CD4-positive, alpha-beta T cell treated with Interferon gamma for 1 hour (primary cell): ENCODE measurements at regions not wholly inside any gene's neighbourhood (a gene's known extent, or its start where the extent isn't known, plus 50 kb on each side); places are given as distances from the start of the nearest gene placed in this dataset.
"Not testable (repeated sequence)": the region's sequence is repeated elsewhere in the genome, so short reads cannot be mapped to it uniquely, and the experiment has no call there.

Experiments
- DNase-seq: peaks from one replicate; pipeline ENCODE4 v3.0.0-alpha.2; 2020

- no peak for DNase-seq
These were observed 756.5 kb upstream of the LRRTM1 start for GRCh38 chr2:81061016-81061415.

DNA sequence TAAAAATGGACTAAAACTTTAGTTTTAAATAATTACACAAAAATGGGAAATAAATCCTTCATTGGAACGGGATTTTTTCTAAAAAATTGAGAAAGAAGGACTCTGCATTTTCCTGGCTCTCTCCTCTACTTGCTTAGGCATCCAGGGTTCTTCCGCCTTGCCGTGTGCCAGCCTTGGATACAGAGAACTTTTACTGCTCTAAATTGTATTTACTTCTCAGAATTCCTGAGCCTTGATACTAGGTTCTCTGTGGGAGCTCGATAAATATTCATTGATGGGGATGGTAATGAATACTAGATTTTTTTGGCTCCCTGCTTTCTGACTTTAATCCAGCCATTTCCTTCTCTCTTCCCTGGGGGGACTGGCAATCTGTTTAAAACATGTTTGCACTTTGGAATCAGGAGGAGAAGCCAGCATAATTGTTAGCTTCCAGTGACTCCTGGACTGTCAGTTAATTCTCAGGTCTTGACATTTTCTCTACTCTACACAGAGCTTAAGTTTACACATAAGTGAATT, 746.1 kb upstream of the LRRTM1 start:
- no peak for DNase-seq

DNA sequence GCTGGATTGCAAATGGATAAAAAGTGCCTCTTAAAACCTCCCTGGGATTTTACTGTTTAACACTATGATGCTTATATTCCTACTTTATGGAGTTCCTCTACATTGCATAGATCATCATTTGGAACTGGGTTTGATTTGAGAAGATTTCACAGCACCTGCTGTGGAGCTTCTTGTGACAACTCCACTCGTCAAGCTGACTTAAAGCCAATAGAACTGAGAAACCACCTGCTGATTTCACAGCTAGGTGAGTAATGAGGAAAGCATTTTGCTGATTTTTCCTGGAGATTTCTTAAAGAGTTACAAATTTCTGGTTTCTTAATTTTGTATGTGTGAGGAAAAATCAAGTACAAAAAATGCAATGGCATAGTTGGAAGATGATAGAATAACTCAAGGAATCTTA, 739.1 kb upstream of the LRRTM1 start:
- DNase-seq = no peak

GRCh38 chr2:81007104-81007503, 702.6 kb upstream of the LRRTM1 start:
- DNase-seq = no peak

- DNase-seq = no peak
These were observed 698.4 kb upstream of the LRRTM1 start for GRCh38 chr2:81002906-81003305.

DNA sequence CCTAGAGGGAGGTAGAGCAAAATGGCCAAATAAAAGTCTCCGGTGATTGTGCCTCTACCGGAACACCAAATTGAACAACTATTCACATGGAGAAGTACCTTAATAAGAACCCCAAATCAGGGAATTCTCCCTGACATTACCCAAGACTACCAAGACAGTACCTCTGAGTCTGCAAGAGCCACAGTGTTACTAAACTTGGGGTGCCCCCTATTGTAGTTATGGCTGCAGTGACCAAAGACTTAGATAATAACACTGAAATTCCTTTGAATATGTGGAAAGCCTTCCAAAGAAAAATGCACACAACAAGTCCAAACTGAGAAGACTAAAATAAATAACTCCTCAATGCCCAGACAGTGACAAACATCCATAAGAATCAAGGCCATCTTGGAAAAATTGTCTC, 682.9 kb upstream of the LRRTM1 start:
- no peak for DNase-seq

DNA sequence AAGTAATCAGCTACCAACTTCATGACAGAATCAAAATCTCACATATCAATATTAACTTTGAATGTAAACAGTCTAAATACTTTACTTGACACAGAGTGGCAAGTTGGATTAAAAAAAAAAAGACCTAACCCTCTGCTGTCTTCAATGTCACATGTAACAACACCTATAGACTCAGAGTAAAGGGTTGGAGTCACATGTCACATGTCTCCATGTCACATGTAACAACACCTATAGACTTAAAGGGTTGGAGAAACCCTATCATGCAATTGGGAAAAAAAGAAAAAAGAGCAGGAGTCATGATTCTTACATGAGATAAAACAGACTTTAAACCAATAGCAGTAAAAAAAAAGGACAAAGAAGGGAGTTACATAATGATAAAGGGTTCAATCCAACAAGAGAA, 665.3 kb upstream of the LRRTM1 start:
- DNase-seq = no peak

- no peak for DNase-seq
These were observed 663.9 kb upstream of the LRRTM1 start for GRCh38 chr2:80968450-80968849.

- DNase-seq = no peak
These were observed 643.1 kb upstream of the LRRTM1 start for GRCh38 chr2:80947601-80948130.

DNA sequence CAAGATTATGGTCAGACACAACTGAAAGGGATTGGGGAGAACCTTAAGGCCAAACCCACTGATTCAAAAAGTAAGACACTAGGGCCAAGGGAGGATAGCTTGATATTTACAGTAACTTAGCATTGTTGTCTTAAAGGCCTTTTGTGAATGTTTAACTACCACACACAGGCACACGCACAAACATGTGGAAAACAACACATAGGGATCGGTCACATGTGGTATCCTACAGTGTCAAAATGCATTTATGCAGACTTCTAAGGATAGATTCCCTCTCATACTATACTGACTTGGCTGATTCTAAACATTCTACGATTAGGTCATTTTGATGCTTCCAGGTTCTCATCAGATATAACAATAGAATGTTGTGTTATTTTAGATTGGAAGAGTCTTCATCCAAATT, 638.9 kb upstream of the LRRTM1 start:
- DNase-seq = no peak

DNA sequence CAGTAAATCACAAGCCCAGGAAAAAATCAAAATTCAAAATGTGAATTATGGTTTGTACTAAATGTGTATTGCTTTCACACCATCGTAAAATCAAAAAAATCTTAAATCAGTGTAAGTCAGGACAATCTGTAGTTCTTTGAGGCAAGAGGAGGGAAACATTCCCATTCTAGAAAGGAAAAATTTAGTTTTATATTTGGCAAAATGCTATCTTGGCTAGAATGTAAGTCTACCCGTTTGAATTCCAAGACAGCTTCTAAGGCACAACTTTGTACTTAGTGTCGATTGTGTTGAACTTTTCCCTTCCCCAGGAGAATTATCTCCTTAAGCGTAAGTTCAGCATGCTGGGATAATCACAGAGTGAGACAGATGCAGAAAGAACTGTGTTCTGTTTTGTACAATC, 638.2 kb upstream of the LRRTM1 start:
- no peak for DNase-seq

DNA sequence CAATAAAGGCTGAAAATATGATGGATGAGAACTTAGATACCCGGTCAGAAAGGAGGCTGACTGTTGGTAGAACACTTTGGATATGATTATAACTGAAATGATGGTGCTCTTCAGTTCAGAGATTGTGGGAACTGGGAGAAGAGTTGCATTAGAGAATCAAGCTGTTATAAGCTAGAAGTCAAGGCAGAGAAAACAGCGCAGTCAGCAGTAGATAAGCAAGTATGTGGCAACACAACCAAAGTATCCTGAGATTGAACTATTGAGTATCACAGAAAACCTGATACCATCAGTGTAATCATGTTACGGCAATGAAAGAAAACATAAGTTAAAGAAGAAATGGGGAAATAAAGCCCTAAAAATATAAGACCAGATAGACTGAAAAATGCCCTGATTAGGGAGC, 633.9 kb upstream of the LRRTM1 start:
- no peak for DNase-seq

GRCh38 chr2:80931820-80932219, 627.3 kb upstream of the LRRTM1 start:
- DNase-seq = not testable (repeated sequence)

DNA sequence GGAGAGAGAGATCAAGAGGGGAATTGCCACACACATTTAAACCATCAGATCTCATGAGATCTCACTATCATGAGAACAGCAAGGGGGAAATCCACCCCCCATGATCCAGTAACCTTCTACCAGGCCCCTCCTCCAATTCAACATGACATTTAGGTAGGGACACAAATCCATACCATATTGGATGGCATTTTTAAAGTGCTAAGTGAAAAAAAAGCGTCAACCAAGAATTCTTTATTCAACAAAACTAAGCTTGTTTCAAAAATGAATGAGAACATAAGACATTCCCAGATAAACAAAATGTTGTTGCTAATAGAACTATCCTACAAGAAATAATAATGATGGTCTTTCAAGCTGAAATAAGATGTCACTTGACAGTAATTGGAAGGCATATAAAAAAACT, 626.2 kb upstream of the LRRTM1 start:
- no peak for DNase-seq

DNA sequence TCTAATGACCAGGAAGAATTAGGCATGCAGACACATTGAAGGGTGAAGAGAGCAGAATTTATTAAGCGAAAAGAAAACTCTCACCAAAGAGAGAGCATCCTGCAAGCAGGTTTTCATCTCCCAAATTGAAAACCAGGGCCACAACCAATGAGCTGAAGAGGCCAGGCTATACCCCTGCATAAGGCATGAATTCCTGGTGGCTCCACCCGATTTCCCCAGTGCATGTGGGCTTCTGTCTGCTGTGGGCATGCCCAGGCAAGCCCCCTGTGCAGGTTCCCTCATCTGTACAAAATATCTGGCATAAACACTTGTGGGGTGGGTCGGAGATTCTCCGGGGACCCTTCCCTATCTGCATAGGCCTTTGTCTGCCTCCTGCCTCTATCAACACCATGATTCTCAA, 621.6 kb upstream of the LRRTM1 start:
- no peak for DNase-seq

DNA sequence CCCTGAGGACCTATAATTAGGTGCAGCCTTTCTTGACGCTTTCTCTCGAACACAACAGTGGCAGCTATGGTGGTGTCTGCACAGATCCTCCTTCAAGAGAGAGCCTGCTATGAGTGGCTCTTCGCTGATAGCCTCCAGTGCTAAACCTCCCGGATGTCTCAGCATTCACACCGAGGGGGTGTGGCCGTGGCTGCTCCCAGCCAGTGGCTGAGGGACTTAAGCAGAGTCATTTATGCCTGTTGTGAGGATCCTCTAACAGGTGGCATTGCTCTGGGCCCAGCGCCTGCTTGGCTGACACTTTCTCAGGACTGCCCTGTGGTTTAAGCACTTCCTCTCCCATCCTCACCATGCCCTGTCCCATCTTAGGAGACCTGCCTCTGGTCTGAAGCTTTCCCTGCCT, 592.0 kb upstream of the LRRTM1 start:
- DNase-seq = no peak

GRCh38 chr2:80894486-80894885, 589.9 kb upstream of the LRRTM1 start:
- no peak for DNase-seq

GRCh38 chr2:80893711-80894110, 589.2 kb upstream of the LRRTM1 start:
- no peak for DNase-seq

DNA sequence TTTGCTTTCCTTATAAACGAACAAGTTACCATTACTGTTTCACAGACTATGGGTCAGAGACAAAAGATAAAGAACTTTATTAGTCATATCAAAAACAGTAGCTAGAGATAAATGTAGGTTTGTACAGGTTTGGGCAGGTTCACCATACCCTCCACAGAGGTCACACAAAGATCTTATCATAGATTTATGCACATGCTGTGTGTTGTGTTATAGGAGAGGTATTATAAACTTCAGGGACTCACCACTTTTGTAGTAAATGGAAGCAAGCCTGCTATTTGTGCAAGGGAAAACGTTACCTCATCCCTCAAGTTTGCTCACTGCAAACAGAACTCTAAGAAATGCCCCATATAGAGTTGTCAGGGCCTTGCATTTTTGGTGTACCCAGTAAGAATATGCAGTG, 584.5 kb upstream of the LRRTM1 start:
- DNase-seq = no peak

DNA sequence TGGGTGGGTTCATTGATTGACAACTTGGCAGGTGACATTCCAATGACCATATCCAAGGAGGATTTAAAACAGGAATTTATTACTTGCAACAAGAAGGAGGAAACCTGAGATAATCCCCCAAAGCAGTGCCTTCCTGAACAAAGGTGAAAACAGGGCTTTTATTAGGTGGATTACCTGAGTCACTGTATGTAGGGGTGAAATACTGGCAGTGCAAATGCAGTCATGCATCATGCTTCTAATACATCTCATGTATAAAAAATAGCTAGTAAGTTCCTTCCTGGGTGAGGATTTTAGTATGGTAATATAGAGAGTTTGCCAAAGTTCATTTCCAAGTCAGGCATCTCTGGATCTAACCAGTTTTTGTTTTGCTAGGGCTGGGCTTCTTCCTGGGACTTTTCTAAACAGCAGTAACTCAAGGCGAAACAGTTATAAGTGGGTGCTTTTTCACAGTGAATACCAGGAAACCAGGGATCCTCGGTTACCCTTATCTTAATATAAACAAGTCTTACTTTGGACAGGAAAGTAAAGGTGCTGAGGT, 583.4 kb upstream of the LRRTM1 start:
- DNase-seq = no peak

- no peak for DNase-seq
These were observed 569.8 kb upstream of the LRRTM1 start for GRCh38 chr2:80874374-80874773.

GRCh38 chr2:80869858-80870438, 565.4 kb upstream of the LRRTM1 start:
- DNase-seq = no peak

DNA sequence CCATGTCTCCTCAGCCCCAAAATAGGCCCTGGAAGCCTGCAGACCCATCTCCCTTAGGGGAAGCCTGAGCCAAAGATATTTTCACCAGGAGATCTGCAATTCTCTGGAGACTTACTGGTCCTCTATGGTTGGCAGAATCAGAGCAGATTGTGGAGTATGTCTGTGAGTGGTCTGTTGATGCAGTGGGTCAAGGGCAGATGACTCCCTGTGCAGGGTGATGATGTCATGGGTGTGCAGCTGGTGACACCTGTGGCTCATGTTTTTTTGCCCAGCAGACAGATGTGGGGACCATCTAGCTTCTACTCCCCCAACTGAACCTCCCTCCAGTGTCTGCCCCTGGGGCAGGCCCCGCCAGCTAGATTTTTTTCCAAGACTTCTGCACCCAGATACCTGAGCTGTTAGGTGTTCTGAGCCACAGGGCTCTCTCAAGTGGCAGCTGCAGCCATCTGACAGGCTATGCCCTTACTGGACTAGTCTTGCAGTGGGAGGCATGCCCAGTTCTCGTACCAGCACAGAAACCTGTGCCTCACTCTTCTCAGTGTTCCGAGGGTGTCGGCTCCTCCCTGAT, 558.7 kb upstream of the LRRTM1 start:
- DNase-seq = no peak

- no peak for DNase-seq
These were observed 554.4 kb upstream of the LRRTM1 start for GRCh38 chr2:80858965-80859364.

DNA sequence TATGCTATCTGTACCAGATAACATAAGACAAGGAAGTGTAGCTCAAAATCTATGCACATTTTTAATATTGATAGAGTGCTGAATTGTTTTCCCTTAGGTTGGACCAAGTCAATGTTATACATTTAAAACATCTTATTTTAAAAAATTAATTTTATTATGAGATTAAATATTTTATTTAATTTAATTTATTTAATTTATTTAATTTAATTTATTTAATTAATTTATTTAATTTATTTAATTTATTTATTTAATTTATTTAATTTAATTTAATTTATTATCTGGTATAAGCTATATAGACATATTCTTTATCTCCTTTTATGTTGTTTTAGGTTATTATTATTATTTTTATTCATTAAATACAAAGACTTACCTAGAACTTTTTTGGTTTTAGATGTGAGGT, 551.7 kb upstream of the LRRTM1 start:
- no peak for DNase-seq
